AG08396 (cell line): ENCODE measurements at regions not wholly inside any gene's neighbourhood (a gene's known extent, or its start where the extent isn't known, plus 50 kb on each side); places are given as distances from the start of the nearest gene placed in this dataset.

Experiments
- DNase-seq: peaks from one replicate; pipeline ENCODE4 v3.0.0; 2012; ENCODE audit warnings: low spot score, mixed read lengths

DNA sequence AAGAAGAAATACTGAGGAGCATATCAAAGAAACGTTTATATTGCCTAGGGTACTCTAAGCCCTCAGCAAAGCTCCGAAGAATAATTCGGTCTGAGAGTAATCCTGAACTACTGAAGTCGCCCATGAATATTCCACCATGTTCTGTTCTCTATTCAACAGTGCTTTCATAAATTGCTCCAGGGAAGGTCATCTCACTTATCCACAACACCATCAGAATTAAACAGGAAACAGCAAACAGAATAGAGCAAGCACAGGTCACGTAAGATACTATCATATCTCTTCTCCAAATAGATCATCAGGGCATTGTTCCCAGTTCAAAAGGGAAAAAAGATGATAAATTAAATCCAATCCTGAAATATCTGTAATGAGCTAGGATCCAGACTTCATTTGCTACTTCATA is 325.6 kb downstream of the DEPDC1B start:
- no peak for DNase-seq

DNA sequence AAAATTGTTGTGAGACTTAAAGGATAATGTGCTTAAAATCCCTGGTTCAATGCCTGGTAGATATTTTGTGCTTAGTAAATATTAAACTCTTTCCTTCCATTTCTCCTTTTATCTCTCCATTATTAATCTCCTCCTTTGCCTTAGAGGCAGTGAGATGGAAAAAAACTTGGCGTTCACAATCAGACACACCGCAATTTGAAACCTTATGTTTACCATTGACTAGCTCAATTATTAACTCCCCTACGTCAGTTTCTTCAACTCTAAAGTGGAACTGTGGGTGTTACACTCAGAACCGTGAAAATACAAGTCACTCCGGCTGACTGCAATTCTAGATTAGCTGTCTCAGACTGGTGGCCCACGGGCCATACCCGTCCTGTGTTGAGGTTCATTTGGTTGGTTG is 327.2 kb downstream of the DEPDC1B start:
- no peak for DNase-seq

GRCh38 chr5:60371065-60371464 is 328.9 kb downstream of the DEPDC1B start:
- no peak for DNase-seq

DNA sequence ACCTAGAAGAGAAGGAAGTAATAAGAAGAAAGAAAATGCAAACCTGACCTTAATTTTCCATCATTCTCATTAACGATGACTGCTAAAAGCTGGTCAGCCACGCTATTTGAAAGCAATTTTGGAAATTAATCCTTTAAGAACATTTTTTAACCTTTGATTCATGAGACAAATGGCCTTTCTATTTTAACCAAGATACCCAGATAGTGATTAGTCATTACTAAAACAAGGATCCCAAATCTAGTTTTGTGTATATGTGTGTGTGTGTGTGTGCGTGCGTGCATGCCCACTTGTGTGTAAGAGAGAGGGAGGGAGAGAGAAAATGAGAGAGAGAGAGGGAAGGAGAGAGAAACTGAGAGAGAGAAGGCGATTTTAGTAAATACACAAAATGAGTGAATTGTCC is 329.5 kb downstream of the DEPDC1B start:
- no peak for DNase-seq

- DNase-seq: no peak
Observed at GRCh38 chr5:60369391-60369790, 330.6 kb downstream of the DEPDC1B start.

- DNase-seq: no peak
Observed at GRCh38 chr5:60368100-60368499, 331.9 kb downstream of the DEPDC1B start.

DNA sequence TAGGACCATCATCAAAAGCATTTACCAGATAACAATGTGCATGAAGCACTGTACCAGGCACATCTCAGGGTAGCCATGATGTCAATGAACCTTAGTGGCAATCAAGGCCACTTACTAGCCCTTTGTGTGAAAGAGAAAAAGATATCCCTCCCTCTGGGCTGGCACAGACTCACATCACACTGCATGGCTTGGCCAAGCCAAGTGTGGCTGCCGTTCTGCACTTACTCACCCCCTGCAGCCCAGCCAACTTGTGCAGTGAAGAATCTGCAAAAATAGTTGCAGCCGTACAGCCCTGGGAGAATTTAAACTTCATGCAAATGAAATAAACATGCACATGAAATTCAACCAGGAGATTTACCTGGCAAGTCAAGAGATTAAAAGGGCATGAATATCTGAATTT is 333.5 kb downstream of the DEPDC1B start:
- DNase-seq: no peak

GRCh38 chr5:60365001-60365400 is 335.0 kb downstream of the DEPDC1B start:
- DNase-seq: no peak

- DNase-seq: no peak
Observed at GRCh38 chr5:60362158-60362557, 337.8 kb downstream of the DEPDC1B start.

DNA sequence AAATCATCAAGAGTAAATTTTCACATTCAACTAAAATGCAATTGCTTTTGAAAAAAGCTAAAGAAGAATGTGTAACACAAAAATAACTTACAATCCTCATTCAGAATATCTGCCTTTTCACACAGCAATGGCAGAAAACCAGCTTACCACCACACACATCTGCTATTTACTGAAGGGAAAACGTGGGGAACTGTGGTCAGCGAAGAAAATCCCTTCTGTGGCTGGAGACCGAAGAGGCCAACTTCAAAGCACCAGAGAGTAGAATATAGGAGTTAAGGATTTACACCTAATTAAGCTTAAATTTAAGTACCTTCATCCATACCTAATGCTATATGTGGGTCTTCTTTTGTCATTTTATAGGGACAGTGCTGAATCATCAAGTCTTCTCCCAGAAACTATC is 339.6 kb downstream of the DEPDC1B start:
- DNase-seq: no peak

DNA sequence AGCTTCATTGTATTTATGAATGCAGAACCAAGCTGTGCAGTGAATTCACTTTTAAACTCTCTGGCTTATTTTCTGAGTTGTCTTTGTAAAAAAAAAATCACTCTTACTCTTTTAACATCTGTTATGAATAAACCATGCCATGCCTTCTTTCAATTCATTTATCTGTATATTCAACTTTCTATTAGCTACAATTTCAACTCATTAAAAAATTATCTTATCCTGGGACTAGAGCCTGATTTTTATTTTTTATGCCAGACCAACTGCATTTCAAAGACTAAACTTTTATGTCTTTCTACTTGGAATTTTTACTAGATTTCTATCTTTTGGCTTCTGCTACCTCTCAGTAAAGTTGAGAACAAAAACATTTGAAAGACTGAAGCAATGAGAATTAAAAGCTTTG is 342.7 kb downstream of the DEPDC1B start:
- no peak for DNase-seq

- no peak for DNase-seq
Observed at GRCh38 chr5:60356745-60357144, 343.2 kb downstream of the DEPDC1B start.

GRCh38 chr5:60355181-60355580 is 344.8 kb downstream of the DEPDC1B start:
- DNase-seq: no peak

- no peak for DNase-seq
Observed at GRCh38 chr5:60354311-60354710, 345.7 kb downstream of the DEPDC1B start.

- DNase-seq: no peak
Observed at GRCh38 chr5:60352992-60353599, 346.9 kb downstream of the DEPDC1B start.

- no peak for DNase-seq
Observed at GRCh38 chr5:60350794-60351193, 349.2 kb downstream of the DEPDC1B start.

DNA sequence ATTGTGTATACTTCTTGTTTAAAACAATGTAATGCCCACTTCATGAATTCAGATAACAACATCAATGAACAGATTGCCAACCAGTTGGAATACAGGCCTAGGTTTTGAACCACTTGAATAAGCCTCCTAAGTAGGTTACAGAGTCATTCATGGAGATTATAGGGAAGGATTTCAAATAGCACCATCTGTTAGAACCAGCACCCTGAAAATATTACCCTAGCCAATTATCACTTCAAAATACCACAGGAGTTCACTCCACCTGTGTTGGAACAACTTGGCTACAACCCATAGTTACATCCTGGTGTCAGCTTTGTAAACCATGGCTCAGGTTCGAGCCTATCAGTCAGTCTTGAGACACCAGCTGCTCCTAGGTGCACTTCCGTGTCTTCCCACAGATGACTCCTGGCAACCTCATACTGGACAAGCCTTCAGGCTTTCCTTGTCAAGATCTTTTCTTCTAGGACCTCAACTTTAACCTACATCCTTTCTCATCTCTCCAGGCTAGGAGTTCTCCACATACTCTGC is 350.0 kb downstream of the DEPDC1B start:
- no peak for DNase-seq

- DNase-seq: no peak
Observed at GRCh38 chr5:60346393-60346792, 353.6 kb downstream of the DEPDC1B start.

- no peak for DNase-seq
Observed at GRCh38 chr5:60343102-60343501, 356.9 kb downstream of the DEPDC1B start.

GRCh38 chr5:60340965-60341471 is 358.9 kb downstream of the DEPDC1B start:
- DNase-seq: no peak

DNA sequence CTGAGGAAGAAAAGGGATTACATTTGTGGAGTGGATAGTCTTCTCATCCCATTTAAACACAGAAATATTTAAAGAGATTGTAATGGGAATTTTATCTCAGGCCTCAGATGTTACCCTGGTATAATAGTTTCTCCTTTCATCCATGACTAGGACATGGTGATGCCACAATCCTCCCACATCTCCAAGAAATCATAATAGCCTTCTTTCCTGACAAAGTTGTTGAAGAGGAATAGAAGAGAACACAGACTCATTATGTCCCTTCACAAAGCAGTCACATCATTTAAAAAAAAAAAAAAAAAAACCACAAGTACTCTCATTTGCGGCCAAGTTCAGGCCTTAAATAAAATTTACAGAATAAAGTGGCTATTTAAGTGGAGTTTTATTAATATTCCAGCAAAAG is 359.6 kb downstream of the DEPDC1B start:
- no peak for DNase-seq

DNA sequence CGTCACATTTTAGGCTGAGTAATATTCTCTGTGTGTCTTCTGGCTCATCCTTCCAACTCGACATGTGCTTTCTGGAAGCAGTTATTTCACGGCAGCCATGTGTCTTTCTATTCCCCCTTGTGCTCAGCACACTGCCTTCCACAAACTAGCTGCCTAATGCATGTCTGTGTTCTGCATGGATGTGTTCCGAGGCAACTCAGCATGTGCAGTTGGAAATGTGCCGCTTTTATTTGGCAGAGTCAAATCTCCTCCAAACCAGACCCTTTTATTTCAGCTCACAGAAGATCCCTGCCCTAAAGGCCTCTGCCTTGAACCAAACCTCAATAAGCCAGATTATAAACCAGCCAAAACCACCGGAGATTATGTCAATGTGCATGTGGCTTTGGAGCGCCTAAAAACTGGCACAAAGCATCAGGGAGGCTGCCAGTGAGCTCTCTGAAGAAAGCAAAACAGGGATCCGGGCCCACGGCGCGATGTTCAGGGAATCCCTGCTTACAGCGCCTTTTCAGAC is 360.2 kb downstream of the DEPDC1B start:
- no peak for DNase-seq

GRCh38 chr5:60338846-60339245 is 361.1 kb downstream of the DEPDC1B start:
- DNase-seq: no peak

DNA sequence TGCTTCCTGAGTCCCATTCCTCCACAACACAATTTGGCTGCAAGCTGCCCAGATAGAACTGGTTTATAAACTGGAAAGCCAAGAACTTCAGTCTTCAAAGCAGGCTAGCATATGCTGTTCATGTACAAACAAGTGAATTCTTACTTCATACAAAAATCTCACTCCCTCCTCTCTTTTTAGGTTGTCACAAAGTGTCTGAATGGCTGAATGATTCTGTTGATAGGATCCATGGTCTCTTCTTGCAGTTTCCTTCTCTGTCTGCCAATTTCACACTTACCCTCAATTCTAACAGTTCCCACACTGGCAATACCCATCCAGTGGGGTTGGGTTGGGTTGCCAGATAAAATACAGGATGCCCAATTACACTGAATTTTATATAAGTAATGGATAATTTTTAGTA is 363.5 kb downstream of the DEPDC1B start:
- no peak for DNase-seq
